DMS153 treated with DMSO at 0.1 percent for 48 hours (cell line): ENCODE measurements at regions not wholly inside any gene's neighbourhood (a gene's known extent, or its start where the extent isn't known, plus 50 kb on each side); places are given as distances from the start of the nearest gene placed in this dataset.
"Not testable (repeated sequence)": the region's sequence is repeated elsewhere in the genome, so short reads cannot be mapped to it uniquely, and the experiment has no call there.

Experiments
- DNase-seq: peaks from one replicate; lab custom pipeline; 2025; ENCODE audit not compliant: unreplicated experiment; lab: John Stamatoyannopoulos, UW

DNA sequence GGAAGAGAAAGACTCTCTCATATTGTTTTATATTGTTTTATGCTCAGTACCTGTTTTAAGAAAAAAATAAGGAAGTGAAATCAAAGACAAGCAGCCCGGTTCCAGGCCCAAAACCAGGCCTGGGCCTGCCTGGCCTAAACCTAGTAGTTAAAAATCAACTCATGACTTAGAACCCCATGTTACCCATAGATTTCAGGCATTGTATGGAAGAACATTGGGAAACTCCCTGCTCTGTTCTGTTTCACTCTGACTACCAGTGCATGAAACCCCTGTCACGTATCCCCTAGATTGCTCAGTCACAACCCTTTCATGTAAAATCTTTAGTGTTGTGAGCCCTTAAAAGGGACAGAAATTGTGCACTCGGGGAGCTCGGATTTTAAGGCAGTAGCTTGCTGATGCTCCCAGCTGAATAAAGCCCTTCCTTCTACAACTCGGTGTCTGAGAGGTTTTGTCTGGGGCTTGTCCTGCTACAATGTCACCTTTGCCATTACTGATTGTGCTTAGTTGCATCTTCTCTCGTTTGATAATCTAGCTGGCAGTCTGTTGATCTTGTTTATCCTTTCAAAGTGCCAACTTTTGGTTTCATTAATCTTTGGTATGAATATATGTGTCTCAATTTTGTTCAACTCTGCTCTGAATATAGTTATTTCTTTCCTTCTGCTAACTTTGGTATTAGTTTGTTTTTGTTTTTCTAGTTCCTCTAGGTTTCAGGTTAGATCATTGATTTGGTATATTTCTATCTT is 842.8 kb upstream of the NDST4 start:
- not testable (repeated sequence) for DNase-seq

DNA sequence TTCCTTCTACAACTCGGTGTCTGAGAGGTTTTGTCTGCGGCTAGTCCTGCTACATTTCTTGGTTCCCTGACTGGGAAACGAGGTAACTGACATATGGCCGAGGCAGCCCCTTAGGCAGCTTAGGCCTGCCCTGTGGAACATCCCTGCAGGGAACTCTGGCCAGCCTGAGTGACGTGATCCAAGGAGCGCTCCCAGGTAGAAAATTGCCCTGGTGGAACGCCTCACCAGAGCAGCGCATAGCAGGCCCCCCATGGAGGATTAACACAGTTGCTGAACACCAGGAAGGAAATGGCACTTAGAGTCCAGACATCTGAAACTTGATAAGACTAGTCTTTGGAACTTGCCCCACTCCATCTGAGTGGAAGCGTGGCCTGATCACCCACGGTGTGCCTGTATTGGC is 837.4 kb upstream of the NDST4 start:
- no peak for DNase-seq

DNA sequence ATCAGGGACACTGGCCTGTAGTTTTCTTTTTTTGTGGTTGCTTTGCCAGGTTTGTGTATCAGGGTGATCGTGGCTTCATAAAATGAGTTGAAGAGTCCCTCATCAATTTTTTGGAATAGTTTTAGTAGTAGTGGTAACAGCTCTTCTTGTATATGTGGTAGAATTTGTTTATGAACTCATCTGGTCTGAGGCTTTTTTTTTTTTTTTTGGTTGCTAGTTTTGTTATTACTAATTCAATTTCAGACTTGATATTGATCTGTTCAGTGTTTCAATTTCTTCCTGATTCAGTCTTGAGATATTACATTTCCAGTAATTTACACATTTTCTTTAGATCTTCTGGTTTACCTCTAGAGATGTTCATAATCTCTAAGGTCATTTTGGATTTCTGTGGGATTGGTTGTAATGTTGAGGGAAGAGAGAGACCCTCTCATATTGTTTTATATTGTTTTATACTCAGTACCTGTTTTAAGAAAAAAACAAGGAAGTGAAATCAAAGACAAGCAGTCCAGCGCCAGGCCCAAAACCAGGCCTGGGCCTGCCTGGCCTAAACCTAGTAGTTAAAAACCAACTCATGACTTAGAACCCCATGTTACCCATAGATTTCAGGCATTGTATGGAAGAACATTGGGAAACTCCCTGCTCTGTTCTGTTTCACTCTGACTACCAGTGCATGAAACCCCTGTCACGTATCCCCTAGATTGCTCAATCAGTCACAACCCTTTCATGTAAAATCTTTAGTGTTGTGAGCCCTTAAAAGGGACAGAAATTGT is 836.7 kb upstream of the NDST4 start:
- DNase-seq = not testable (repeated sequence)

DNA sequence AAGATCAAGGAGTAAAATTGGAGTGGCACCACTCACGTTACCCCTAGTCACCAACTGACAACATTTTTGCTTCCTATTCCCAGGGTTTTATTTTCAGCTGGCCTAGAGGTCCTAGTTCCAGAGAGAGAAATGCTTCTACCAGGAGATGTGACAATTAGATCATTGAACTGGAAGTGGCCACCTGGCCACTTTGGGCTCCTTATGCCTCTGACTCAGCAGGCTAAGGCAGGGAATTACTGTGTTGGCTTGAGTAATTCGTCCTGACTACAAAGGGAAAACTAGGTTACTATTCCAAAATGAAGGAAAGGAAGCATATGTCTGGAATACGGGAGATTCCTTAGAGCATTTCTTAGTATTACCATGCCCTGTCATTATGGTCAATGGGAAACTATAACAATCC is 831.6 kb upstream of the NDST4 start:
- no peak for DNase-seq

DNA sequence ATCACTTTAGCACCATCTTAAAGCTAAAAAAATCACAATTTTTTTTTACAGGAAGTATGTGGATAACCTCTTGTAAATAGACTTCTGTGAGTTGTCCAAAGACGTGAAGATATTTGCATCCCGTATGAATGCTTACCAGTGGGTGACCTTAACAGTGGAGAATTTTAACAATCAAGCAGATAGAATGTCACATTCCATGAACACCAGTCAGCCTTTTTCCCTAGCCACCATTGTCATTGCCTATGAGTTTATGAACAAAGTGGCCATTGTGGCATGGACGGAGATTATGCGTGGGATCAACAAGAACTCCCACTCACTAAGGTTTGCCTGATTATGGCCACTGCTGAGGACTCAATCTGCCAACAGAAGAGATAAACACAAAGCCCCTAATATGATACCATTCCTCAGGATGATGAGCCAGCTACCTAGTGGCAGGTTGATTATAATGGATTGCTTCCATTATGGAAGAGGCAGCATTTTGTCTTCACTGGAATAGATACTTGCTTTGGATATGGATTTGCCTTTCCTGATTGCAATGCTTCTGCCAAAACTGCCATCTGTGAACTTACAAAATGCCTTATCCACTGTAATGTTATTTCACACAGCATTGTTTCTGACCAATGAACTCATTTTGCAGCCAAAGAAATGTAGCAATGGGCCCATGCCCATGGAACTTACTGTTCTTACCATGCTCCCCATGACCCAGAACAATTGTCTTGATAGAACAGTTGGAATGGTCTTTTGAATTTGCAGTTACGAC is 830.9 kb upstream of the NDST4 start:
- no peak for DNase-seq

DNA sequence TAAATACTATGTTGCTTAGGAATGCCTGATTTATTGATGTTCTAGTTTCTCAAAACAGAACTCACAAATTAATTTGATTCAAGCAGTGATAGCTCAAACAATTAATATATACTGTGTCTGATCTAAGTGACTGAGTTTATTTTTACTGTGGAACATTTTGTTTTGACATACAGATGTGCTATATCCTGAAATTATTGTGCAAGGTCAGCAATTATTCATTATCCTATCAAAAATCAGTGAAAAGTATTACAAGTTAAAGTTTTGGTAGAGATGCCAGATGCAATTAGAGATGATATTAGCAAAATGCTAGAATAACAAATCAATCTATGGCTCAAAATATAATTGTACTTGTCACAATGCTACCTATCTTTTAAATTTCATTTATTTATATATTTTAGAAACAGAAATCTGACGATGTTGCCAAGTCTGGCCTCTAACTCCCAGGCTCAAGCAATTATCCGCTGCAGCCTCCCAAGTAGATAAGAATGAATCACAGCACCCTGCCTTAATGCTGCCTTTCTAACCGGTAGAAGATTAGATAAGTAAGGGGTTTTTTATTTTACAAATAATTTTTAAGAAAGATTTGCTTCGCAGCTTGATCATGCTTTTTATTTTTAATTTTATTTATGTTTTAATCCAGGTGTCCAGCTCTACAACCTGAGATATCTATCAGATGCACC is 825.5 kb upstream of the NDST4 start:
- no peak for DNase-seq

DNA sequence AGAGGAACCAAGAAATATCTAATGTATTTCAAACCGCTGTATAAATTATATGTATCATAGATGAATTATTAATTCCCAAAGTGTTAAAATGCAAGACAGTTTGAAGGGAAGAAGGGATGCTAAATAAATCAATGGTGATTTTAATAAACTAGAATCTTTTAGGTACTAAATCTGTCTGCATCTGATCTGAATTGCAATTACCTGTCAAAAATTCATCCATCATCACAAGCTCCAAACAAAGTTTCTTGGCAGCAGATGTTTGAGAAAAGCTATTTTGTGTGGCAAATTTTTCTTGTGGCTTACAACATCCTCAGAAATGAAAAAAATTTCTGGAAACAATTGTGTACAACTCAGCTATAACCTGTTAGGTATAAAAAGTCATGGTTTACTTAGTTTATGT is 816.0 kb upstream of the NDST4 start:
- no peak for DNase-seq

DNA sequence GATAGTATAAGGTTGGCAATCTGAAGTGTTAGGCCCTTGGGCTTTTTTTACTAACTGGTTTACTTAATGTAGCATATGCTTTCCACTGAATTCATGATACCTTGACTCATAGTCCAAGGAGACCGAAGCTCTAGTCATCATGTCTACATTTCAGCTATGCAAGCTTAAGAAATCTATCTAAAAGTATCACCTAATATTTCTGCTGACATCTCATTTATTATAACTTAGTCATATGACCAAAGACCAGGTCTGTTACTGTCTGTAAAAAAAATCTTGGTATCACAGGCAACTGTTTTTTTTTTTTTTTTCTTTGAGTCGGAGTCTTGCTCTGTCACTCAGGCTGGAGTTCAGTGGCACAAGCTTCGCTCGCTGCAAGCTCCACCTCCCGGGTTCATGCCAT is 814.0 kb upstream of the NDST4 start:
- DNase-seq = no peak

DNA sequence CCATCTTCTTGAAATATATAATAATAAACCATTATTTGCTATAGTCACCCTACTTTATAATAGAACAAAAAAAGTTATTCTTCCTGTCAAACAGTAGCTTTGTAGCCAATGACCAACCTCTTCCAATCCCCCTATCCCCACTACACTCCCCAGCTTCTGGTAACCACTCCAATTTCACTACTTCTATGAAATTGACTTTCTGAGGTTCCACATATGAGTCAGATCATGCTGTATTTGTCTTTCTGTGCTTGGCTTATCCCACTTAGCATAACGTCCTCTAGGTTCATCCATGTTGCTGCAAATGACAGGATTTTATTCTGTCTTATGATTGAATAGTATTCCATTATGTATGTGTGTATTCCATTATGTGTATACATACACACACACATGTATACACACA is 809.7 kb upstream of the NDST4 start:
- no peak for DNase-seq

DNA sequence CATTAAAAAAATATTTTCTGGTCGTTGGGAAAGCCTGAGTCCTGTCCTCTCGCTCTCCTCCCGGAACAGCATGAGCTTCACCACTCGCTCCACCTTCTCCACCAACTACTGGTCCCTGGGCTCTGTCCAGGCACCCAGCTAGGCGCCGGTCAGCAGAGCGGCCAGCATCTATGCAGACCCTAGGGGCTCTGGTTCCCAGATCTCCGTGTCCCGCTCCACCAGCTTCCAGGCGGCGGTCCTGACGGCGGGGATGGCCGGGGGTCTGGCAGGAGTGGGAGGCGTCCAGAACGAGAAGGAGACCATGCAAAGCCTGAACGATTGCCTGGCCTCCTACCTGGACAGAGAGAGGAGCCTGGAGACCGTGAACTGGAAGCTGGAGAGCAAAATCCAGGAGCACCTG is 807.2 kb upstream of the NDST4 start:
- DNase-seq = no peak

DNA sequence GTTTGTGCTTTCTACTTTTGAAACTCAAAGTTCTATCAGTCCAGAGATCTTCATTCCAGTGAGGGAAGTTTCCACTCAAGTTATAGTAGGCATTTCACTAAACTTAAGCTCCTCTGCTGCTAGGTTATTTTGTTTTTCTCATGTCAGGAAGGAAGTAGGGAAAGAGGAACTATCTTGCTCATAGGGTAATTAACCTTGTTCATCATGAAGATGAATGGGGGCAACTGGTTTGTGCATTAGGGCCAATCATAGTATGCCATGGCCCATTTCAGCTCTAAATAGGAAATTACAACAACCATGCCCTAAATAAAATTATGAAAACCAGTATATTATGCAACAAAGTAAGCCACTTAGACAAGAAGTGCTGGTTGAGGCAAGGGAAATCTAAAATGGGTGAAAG is 804.7 kb upstream of the NDST4 start:
- no peak for DNase-seq

DNA sequence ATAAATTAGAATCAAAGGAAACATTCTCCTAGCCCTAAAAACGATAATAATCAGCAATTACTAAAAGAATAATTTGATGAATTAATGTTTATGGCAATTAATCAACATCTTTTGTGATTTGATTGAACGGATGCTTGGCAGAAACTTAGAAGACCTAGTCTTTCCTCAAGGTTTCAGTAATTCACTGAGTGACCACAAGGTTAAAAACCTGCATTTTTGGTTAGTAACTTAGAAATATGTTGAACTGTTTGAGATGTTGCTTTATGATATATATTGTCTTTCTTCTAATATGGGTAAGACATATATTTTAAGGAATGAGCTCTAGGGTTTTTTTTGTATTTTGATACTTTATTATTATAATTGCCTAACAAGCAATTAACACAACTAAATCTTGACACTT is 793.0 kb upstream of the NDST4 start:
- no peak for DNase-seq

DNA sequence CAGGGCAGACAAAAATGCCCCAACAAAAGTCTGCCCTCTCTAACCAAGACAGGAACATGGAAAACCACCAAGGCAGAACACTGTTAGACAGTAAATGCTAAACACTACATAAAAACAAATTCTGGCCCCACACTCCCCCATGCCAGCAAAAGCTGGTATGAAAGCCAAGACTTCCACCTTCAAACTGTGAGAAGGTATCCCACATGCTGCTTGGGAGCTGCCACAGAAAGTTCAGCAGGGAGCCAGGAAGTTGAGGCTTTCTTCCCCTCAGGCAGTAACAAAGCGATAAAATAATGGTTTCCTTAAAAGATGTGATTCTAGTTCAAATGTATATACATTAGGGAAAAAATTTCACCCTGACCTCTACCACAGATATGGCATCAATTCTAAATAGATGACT is 770.4 kb upstream of the NDST4 start:
- DNase-seq = no peak

DNA sequence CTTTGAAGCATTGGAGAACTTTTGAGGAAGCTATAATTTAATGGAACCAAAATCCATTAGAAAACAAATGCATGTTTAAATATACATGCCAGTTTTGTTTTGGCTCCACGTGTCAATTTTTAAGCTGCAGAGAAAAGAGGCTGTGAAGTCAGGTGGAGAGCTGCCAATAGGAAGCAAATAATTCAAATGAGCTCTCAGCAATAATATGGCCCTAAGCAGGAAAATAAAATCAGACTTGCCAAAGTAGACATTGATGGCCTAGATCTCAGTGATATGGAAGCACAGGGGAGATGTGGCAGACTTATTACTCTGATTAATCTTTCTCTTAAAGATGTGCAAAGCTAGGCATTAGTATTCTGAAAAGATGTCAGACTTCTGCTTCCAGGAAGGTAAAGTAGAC is 769.8 kb upstream of the NDST4 start:
- DNase-seq = no peak

DNA sequence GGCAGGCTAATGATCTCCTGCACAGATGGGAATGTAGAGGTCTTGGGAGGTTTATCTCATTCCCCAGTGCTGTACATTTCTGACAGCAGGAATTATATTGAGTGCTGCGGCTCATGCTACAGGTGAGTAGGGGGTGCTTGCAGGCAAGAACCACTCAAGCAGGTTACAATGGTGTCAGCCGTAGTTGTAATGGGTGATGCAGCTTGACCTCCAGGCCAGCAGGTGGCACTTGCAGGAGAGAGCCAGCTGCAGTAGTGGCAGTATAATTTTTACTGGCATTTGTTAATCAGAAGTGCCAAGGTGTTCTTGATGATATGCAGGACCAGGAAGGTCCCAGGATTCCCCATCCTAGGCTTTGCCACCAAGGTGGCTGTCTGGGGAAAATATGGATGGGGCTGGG is 759.6 kb upstream of the NDST4 start:
- DNase-seq = no peak

DNA sequence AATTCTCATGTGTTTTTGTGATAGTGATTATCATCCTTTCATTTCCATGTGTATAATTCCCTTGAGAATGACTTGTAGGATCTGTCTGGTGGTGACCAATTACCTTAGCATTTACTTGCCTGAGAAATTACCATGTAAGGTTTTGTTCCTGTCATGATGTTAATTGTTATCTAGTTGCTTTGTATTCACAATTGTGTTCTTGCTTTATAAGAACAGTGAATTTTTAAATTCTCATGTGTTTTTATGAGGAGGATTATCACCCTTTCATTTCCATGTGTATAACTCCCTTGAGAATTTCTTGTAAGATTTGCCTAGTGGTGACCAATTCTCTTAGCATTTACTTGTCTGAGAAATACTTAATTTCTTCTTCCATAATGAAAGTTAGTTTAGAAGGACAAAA is 758.2 kb upstream of the NDST4 start:
- no peak for DNase-seq

DNA sequence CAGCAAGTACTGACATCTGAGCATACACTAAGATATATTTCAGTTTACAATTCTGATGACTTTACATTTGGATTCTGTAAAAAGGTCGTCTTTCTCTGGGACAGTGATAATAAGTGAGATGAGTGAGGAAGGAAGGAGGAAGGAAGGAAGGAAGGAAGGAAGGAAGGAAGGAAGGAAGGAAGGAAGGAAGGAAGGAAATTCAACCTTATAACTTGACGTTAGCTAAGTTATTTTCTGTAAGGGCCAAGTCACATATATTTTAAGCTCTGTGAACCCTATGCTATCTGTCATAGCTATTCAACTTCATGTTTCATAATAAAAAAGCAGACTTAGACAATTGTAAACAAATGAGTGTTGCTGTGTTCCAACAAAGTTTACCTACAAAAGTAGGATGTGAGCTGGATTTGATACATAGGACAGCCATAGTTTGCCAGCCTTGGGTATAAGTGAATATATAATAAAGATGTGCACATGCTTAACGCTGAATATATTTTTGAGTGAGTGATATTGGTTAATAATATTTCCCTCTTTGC is 753.0 kb upstream of the NDST4 start:
- no peak for DNase-seq

DNA sequence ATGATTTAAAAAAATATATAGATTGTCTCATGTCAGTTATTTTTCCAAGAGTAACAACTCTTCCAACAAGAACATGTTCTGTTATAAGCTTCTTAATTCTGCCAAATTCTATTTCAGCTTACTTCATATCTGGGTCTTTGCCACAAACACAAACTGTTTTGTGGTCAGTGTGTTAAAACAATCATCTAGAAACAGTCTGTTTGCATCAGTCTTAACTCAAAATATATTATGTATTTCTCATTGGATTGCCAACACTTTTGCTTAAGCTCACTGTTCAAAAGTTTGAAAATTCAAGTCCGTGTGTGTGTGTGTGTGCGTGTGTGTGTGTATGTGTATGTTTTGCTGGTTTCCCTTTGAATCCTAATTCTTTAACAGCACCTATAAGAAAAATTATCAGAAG is 752.3 kb upstream of the NDST4 start:
- no peak for DNase-seq

DNA sequence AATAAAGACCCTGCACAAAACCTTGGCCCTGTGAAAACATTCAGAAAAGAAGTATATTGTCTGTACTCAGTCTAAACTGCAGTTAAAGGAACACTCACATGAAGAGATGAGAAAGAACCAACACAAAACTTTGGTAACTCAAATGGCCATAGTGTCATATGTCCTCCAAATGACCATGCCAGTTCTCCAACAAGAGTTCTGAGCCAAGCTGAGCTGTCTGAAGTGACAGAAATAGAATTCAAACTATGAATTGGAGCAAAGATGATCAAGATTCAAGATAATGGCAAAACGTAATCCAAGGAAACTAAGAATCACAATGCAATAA is 739.3 kb upstream of the NDST4 start:
- DNase-seq = no peak

DNA sequence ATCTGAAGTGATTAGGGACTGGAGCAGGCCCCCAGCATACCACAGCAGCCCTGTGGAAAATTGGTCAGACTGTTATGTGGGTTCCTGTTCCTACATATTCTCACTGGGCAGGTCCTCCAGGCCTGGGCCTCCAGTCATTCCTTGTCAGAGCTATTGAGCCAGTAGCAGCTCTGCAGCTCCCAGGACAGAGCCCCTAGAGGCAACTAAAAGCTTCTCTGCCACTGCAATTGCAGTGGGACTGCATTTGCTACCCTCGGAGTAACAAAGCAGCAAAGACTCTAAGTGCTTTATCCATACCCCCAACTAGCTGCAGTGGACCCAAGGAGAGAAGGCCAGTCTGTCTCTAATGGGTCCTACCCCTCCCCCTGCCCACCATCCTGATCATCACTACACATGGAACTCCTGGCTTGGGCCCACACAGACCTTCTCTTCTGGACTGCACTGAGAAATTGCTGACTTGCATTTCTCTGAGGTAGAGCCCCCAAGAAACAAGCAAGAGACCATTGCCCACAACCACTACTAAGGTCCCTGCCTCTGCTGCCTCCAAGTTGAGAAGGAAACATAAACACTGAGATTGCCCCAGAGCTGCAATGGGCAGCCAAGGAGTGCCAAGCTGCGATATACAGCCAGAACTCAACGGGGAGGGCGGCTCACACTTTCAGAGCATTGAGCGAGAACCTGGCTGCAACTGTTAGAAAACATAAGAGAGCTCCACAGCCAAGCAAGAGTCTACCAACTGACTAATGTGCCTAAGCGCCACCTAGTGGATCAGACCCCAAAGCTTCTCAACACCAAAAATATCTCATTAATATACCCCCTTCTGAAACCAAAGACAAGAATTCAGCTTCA is 738.7 kb upstream of the NDST4 start:
- peak; percentile 46 for DNase-seq
